ENCODE measurements at regions not wholly inside any gene's neighbourhood (a gene's known extent, or its start where the extent isn't known, plus 50 kb on each side); places are given as distances from the start of the nearest gene placed in this dataset.

DNA sequence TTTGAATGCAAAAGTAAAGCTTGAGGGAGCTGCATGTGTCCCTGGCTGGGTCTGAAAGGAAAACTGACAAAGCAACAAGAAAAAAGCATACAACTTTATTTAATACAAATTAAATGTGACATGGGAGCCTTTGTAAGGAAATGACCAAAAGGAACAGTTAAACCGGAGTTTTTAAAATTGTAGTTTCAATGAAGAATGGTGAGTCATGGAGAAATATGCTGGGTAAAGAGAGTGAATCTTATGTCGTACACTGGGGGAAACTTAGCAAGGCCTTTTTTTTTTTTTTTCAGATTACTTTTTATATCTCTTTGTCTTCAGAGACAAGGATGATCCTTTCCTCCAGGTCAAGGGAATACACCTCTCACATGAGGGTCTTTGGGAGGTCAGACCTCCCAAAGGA is 50.1 kb upstream of the FBXL17 start:
- DNase-seq (ENCODE audit: insufficient read length) (no peak), FAIRE-seq (no peak)

More for the DNA sequence above, 50.1 kb upstream of the FBXL17 start:
- TF ChIP-seq POLR2AphosphoS5 (IDR thresholded peaks at IDR 0.05; ENCODE audit: low read depth, low read length) (no peak), TAF1 (IDR thresholded peaks at IDR 0.05; ENCODE audit: borderline replicate concordance, low read depth, low read length) (no peak), POLR2A (IDR thresholded peaks at IDR 0.05; ENCODE audit: low read depth, low read length) (no peak)

Measured in GM12892 (cell line).